ENCODE measurements at regions not wholly inside any gene's neighbourhood (a gene's known extent, or its start where the extent isn't known, plus 50 kb on each side); places are given as distances from the start of the nearest gene placed in this dataset.
"Not testable (repeated sequence)": the region's sequence is repeated elsewhere in the genome, so short reads cannot be mapped to it uniquely, and the experiment has no call there.

- no peak for DNase-seq
Measured at GRCh38 chrX:22818061-22818460, 181.7 kb upstream of the DDX53 start.

GRCh38 chrX:22855693-22856092, 144.1 kb upstream of the DDX53 start:
- no peak for DNase-seq

- DNase-seq: no peak
Measured at GRCh38 chrX:22859642-22860041, 140.1 kb upstream of the DDX53 start.

GRCh38 chrX:22866801-22867200, 133.0 kb upstream of the DDX53 start:
- DNase-seq: not testable (repeated sequence)

GRCh38 chrX:22882543-22882942, 117.2 kb upstream of the DDX53 start:
- no peak for DNase-seq

DNA sequence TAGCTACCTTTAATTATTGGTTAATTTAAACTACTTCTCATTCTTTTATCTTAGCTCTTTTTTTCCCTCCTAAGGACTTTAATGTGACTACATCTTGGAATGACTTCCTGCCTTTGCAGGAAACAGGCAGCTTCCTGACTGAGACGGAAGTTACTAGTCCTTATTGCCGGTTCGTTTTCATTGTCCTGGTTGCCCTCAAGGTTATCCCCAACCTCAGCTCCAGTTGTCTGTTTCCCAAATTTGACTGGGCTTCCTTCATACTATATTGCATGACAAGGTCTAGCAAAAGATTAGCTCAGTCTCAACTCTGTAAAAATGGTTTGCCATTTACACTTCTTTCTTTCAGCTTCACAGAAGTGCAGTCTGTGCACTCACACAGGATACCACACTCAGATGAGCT, 109.9 kb upstream of the DDX53 start:
- DNase-seq: no peak

GRCh38 chrX:22912616-22913015, 87.1 kb upstream of the DDX53 start:
- no peak for DNase-seq

GRCh38 chrX:22922961-22923360, 76.8 kb upstream of the DDX53 start:
- no peak for DNase-seq

- DNase-seq: no peak
Measured at GRCh38 chrX:22934640-22935039, 65.1 kb upstream of the DDX53 start.

GRCh38 chrX:22944945-22945344, 54.8 kb upstream of the DDX53 start:
- no peak for DNase-seq
